ENCODE measurements at regions not wholly inside any gene's neighbourhood (a gene's known extent, or its start where the extent isn't known, plus 50 kb on each side); places are given as distances from the start of the nearest gene placed in this dataset.

DNA sequence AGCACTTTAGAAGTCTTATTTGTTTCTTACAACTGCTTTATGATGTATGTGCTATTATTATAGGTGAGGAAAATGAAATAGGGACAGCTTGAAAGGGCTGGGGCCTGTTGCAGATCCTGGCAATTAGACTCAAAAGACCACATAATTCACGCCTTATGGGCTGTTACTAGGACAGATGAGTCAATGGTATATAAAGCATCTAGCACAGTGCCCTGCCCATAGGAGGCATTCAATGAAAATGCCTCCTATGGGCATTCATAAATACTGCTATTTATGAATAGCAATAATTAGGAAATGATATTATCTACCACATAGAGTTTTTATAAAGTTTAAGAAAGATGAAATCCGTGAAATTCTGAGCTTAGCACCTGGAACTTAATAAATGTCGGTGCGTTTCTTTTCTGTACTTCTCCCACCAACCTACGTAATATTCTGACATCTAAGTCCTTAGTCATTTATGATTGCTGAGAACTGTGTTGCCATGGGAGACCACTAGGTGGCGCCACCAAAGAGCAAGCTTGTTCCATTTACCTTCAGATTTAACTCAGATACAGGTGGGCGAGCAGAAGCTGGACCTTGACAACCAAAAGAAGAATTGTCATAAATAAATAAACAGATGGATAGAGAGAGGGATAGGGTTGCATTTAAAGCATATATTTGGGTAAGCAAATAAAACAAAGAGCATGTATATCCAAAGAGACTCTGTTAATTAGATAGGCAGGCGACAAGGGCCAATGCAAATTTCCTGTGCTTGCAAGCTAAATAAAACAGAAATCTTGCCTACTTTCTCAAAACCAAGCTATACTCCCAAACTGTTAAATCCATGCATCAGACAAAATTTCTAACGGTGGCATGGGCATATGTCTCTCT lies 699.9 kb downstream of the INHBA start:
- TF ChIP-seq, protein P1, sequence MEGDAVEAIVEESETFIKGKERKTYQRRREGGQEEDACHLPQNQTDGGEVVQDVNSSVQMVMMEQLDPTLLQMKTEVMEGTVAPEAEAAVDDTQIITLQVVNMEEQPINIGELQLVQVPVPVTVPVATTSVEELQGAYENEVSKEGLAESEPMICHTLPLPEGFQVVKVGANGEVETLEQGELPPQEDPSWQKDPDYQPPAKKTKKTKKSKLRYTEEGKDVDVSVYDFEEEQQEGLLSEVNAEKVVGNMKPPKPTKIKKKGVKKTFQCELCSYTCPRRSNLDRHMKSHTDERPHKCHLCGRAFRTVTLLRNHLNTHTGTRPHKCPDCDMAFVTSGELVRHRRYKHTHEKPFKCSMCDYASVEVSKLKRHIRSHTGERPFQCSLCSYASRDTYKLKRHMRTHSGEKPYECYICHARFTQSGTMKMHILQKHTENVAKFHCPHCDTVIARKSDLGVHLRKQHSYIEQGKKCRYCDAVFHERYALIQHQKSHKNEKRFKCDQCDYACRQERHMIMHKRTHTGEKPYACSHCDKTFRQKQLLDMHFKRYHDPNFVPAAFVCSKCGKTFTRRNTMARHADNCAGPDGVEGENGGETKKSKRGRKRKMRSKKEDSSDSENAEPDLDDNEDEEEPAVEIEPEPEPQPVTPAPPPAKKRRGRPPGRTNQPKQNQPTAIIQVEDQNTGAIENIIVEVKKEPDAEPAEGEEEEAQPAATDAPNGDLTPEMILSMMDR (IDR thresholded peaks at IDR 0.05): peak; percentile 36 to 73 (median 55)
- TF ChIP-seq POLR2AphosphoS5 (IDR thresholded peaks at IDR 0.05): no peak
- TF ChIP-seq EP300 (IDR thresholded peaks at IDR 0.05; ENCODE audit: low read depth): no peak
- TF ChIP-seq POLR2A (IDR thresholded peaks at IDR 0.05): no peak
